Ovary (tissue), 7 donors: ENCODE measurements at regions not wholly inside any gene's neighbourhood (a gene's known extent, or its start where the extent isn't known, plus 50 kb on each side); places are given as distances from the start of the nearest gene placed in this dataset.

ENCODE experiments used
- DNase-seq, 5 donors: peaks; one replicate each; pipeline ENCODE4 v3.0.0-alpha.2; 2019 to 2020
- H3K27ac ChIP-seq, 2 donors: fragments of 200-600 bp; one replicate each; pipeline versions ENCODE4 v1.5.1 to v1.8.0; 2019 to 2022
- H3K27me3 ChIP-seq: fragments of 200-600 bp; one replicate; pipeline ENCODE4 v1.8.0; 2022
- H3K36me3 ChIP-seq: fragments of 200-600 bp; sonication (generic); one replicate; pipeline ENCODE4 v1.5.1; 2019
- H3K4me1 ChIP-seq: one replicate; pipeline ENCODE4 v1.8.1; 2013; ENCODE audit warnings: mild to moderate bottlenecking, moderate library complexity; ENCODE audit not compliant: insufficient read depth
- H3K4me3 ChIP-seq: fragments of 200-600 bp; sonication (generic); one replicate; pipeline ENCODE4 v1.5.1; 2017
- H3K9me3 ChIP-seq, 2 donors: fragments of 200-600 bp in 1 of 2; sonication (generic) in 1 of 2; one replicate each; pipeline versions ENCODE4 v1.5.1 to v1.8.1; 2013 to 2019; ENCODE audit warnings: mild to moderate bottlenecking in 1 of 2, moderate library complexity in 1 of 2
- EP300 ChIP-seq: sonication (generic); formaldehyde crosslinking; IDR thresholded peaks from one replicate; pipeline ENCODE4 v1.6.1; 2017; ENCODE audit warnings: antibody characterized with exemption
- POLR2A ChIP-seq: fragments of 450-650 bp; IDR thresholded peaks from one replicate; pipeline ENCODE4 v1.6.1; 2017; ENCODE audit warnings: antibody characterized with exemption, mild to moderate bottlenecking, moderate library complexity
- WGBS, 3 donors: extraction: QIAGEN DNeasy Blood & Tissue Kit in 1 of 3; methylation state at CpG; one replicate each; pipeline versions ENCODE4 v1.1.5 to v1.1.7; 2013 to 2017; 5-methylcytosine and 5-hydroxymethylcytosine counted together
- intact Hi-C, 4 donors: fragments of 100-400 bp; cut with DNase I; formaldehyde crosslinking; loops; one replicate each; pipeline versions ENCODE4 v1.11.0 to v1.15.1; 2022 to 2023
- TF ChIP-seq, protein P1 (sequence below), 3 donors: fragments of 450-650 bp in 2 of 3; fragments of 200-600 bp in 1 of 3; IDR thresholded peaks; one replicate each; pipeline versions ENCODE4 v1.5.1 to v1.8.0; 2016 to 2022; ENCODE audit warnings: antibody characterized with exemption in 3 of 3, mild to moderate bottlenecking in 1 of 3
- donor health status: DM: no; HTN: no; CAD: no; lungs with moderate emphysema.
- donor health status: DM: no; HTN: no; CAD: no.
- donor health status: Bipolar disorder and iron deficiency.
- donor health status: DM: no; HTN: no; CAD: no.
- donor health status: DM: yes; HTN: yes; CAD: no.

DNA sequence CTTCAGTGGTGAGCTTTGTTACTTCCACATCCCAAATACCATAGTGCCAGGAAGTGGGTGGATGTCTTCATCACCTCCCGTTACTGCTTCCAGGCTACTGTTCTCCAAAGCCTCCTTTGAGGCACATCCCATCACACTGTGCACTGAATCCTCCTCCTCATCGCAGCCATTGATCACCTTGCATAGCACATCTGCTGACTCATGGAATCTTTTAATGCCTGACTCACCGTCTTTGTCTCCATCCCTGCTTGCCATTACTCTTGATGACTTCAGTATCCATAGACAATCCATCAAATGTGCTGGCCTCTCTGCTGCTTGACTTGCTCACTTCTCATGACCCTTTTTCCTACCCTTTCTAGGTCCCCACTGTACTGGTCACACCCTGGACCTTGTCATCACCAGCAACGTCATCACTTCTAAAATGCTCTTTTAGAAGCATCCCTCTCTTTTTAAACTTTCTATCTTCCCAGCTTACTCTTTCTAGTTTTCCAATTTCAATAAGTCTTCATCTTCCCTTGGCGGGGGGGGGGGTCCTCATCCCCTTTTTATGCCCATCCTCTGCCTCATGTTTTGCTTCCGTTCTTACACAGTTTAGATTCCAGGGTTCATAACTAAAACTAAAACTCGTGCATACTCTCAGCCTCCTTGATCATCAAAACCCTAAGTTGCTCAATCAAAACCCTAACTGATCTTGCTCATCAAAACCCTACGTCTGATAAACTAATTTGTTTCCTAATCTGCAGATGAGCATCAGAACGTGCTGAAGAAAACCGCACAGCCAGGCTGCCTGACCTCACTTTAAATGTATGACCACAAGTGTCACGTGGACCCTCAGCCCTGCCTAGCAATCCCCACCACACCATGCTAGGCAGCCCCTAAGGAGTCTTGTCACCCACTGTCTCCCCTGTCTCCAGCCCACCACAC is 289.7 kb upstream of the ZFHX3 start:
- no peaks in the 10 kb centered on the region for H3K9me3 ChIP-seq
- no peaks in the 10 kb centered on the region for H3K4me1 ChIP-seq
- H3K27me3 ChIP-seq, result no peaks in the 10 kb centered on the region
- no peak for TF ChIP-seq EP300
- no peak for TF ChIP-seq POLR2A
- TF ChIP-seq, protein P1, sequence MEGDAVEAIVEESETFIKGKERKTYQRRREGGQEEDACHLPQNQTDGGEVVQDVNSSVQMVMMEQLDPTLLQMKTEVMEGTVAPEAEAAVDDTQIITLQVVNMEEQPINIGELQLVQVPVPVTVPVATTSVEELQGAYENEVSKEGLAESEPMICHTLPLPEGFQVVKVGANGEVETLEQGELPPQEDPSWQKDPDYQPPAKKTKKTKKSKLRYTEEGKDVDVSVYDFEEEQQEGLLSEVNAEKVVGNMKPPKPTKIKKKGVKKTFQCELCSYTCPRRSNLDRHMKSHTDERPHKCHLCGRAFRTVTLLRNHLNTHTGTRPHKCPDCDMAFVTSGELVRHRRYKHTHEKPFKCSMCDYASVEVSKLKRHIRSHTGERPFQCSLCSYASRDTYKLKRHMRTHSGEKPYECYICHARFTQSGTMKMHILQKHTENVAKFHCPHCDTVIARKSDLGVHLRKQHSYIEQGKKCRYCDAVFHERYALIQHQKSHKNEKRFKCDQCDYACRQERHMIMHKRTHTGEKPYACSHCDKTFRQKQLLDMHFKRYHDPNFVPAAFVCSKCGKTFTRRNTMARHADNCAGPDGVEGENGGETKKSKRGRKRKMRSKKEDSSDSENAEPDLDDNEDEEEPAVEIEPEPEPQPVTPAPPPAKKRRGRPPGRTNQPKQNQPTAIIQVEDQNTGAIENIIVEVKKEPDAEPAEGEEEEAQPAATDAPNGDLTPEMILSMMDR (IDR thresholded peaks at IDR 0.05), result no peak
- DNase-seq, result no peak
- 69 to 82% (median 76%) methylated on average over 11 of the region's 11 CpGs for WGBS, 3 donors
- no peak overlapping the region for H3K4me3 ChIP-seq
- H3K36me3 ChIP-seq, result no peaks in the 10 kb centered on the region
- H3K27ac ChIP-seq, result no peak overlapping the region
- intact Hi-C loops, result no loop called here

DNA sequence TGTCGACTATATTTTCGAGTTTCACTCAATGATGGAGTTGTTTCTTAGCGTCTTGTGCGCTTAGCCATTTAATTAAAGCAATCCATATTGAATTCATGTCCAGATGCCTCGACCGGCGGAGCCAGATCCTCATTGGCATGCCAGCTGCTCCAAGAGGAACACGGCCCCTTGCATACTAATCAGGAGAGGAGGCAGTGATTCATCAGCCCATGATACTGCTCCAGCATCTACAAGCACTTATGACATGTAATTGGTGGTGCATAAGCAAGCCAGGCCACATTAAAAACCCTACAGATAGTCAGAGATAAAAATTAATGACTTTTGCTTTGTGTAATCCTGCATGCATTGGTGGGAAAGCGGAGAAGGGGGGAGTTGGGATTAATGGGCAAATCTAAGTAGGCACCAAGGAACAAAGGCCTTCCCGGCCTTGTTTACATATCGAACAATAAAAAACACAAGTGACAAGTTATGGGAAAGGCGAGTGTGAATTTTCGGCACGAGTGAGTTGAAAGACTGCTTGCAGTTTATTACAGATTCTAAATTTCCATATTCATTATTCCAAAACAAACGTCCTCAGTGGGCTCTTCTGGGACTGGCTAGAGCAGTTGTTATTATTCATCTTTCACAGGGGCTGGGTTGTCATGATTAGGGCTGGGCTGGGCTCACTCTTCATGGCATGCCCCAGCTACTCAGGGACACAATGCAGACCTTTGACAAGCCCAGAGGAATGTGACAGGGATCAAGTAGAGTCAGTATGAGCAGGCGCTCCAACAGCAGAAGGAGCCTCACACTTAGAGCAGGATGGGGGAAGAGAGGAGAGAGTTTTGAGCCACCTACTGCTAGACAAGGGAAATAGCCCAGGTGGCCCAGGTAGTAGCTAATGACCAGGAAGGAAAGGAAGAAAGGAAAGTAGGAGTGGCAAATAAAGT is 281.7 kb upstream of the ZFHX3 start:
- 81 to 87% (median 85%) methylated on average over 16 of the region's 16 CpGs for WGBS, 3 donors
- H3K4me1 ChIP-seq, result no peaks in the 10 kb centered on the region
- H3K4me3 ChIP-seq, result no peak overlapping the region
- H3K9me3 ChIP-seq, result no peaks in the 10 kb centered on the region
- H3K27me3 ChIP-seq, result no peaks in the 10 kb centered on the region
- H3K27ac ChIP-seq, result no peak overlapping the region
- DNase-seq, result no peak
- no peaks in the 10 kb centered on the region for H3K36me3 ChIP-seq
- intact Hi-C loops, result no loop called here
- TF ChIP-seq POLR2A, result no peak
- TF ChIP-seq, protein P1 (IDR thresholded peaks at IDR 0.05), result no peak
- no peak for TF ChIP-seq EP300

DNA sequence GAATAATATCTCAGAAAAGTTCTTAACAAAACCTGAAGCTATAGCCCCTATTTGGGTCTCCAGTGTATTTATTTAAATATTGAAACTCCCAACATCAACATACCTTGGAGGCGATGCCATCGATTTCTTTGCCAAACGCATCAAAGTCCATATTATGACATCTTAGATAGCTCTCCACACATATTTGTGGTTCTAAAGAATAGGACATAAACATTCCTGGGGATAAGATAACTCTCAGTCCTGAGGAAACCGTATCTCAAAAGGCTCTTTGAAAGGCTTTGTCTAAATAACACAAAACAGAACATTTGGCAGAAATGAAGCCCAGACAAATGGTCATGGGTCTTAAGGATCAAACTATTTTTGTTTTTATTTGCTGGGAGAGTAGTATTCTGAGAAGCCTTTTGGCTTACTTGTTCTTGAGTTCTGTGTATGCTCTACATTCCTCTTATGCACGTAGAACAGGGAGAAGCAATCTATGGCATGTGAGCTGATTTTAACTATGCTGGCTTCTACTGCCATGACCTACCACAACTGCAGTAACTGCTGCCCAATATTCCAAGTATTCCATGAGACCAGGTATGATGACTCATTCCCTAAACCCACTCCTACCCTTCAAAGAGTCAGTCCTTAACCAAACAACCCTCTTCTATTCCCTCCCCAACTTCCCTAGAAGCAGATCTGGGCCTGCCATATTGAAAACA is 279.0 kb upstream of the ZFHX3 start:
- no peak for TF ChIP-seq POLR2A
- TF ChIP-seq, protein P1 (IDR thresholded peaks at IDR 0.05), result no peak
- no peak for TF ChIP-seq EP300
- Histone ChIP-seq H3K4me1 (no peaks in the 10 kb centered on the region), H3K9me3 (no peaks in the 10 kb centered on the region), H3K36me3 (no peaks in the 10 kb centered on the region), H3K27me3 (no peaks in the 10 kb centered on the region), H3K4me3 (no peak overlapping the region), H3K27ac (no peak overlapping the region)
- no peak for DNase-seq
- intact Hi-C loops, result no loop called here
- WGBS, 3 donors, result 23 to 42% (median 28%) methylated on average over 5 of the region's 5 CpGs

DNA sequence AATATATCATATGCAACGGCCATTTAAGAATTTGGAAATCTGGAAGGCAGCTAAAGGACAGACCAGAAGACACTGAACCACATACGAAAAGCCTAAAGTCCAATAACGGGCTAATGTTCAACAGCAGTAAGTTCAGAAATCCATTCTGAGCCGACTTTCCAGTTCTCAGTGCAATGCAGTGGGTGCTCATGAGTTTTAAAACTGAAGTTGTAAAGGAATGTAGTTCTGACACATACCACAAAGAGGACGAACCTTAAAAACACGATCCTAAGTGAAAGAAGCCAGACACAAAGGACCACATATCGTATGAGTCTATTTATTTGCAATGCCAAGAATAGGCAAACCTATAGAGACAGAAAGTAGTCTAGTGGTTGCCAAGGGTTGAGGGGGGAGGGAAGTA is 278.3 kb upstream of the ZFHX3 start:
- no peak overlapping the region for H3K4me3 ChIP-seq
- H3K9me3 ChIP-seq, result no peaks in the 10 kb centered on the region
- DNase-seq, result no peak
- no peaks in the 10 kb centered on the region for H3K4me1 ChIP-seq
- no peaks in the 10 kb centered on the region for H3K36me3 ChIP-seq
- TF ChIP-seq EP300, result no peak
- TF ChIP-seq, protein P1 (IDR thresholded peaks at IDR 0.05), result no peak
- TF ChIP-seq POLR2A, result no peak
- no peaks in the 10 kb centered on the region for H3K27me3 ChIP-seq
- no peak overlapping the region for H3K27ac ChIP-seq
- intact Hi-C loops, result no loop called here
- 79 to 85% (median 84%) methylated on average over 7 of the region's 7 CpGs for WGBS, 3 donors
